Epithelial cell of proximal tubule (primary cell): ENCODE measurements at regions not wholly inside any gene's neighbourhood (a gene's known extent, or its start where the extent isn't known, plus 50 kb on each side); places are given as distances from the start of the nearest gene placed in this dataset.

Source experiments
- DNase-seq: peaks from one replicate; pipeline ENCODE4 v3.0.0-alpha.2; 2011; ENCODE audit warnings: low read depth
- H3K4me3 ChIP-seq: 2 replicates; pipeline ENCODE4 v1.5.1; 2011; ENCODE audit warnings: low read depth, mild to moderate bottlenecking, low read length
- TF ChIP-seq, protein P1 (sequence below): conservative IDR thresholded peaks from 2 replicates; pipeline ENCODE4 v1.5.1; 2012; ENCODE audit warnings: low read depth, mild to moderate bottlenecking, low read length

DNA sequence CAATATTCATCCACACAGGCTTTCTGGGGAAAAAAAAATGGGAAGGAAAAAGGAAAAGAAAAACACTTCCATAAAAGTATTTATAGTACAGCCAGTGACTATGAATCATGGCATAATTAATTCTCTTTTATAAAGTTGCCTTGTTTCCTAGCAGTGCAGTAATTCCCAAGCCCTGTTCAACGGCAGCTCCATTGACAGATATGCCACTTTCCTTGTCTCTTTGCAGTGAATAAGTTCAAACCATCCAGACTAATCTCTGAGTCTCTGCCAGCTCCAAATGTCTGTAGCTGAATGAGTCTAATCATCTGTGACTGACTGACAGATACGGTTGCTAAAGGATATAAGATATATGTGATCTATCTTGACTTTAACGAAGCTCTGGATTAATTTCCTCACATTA, 52.9 kb upstream of the KCNJ16 start:
- TF ChIP-seq, protein P1, sequence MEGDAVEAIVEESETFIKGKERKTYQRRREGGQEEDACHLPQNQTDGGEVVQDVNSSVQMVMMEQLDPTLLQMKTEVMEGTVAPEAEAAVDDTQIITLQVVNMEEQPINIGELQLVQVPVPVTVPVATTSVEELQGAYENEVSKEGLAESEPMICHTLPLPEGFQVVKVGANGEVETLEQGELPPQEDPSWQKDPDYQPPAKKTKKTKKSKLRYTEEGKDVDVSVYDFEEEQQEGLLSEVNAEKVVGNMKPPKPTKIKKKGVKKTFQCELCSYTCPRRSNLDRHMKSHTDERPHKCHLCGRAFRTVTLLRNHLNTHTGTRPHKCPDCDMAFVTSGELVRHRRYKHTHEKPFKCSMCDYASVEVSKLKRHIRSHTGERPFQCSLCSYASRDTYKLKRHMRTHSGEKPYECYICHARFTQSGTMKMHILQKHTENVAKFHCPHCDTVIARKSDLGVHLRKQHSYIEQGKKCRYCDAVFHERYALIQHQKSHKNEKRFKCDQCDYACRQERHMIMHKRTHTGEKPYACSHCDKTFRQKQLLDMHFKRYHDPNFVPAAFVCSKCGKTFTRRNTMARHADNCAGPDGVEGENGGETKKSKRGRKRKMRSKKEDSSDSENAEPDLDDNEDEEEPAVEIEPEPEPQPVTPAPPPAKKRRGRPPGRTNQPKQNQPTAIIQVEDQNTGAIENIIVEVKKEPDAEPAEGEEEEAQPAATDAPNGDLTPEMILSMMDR, result no peak
- DNase-seq, result no peak
- no peak overlapping the region for H3K4me3 ChIP-seq

DNA sequence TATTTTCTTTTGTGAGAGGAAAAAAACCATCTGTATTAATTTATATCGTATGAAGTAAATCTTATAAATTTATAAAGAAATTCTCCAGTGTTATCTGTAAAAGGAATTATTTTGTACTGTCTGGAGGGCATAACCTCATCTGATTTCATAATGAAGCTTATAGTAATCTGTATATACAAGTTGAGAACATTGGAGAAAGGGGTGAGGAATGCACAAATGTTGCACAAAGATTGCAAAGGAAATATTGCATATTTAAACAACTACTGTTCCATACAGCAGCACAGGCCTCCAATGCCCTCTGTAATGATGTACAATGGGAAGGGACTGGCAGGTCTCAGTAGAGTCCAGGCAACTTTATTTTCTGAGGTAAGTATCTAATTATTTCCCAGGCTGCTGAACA, 50.8 kb upstream of the KCNJ16 start:
- TF ChIP-seq, protein P1, result no peak
- no peak overlapping the region for H3K4me3 ChIP-seq
- DNase-seq, result no peak
